22Rv1 (cell line): ENCODE measurements at regions not wholly inside any gene's neighbourhood (a gene's known extent, or its start where the extent isn't known, plus 50 kb on each side); places are given as distances from the start of the nearest gene placed in this dataset.

Source experiments
- CTCF ChIP-seq: fragments of 450-650 bp; IDR thresholded peaks from 2 replicates; pipeline ENCODE4 v1.5.1; 2017; ENCODE audit warnings: mild to moderate bottlenecking
- ZFX ChIP-seq: fragments of 450-650 bp; IDR thresholded peaks from 2 replicates; pipeline ENCODE4 v1.6.1; 2017; ENCODE audit warnings: antibody characterized with exemption, borderline replicate concordance

GRCh38 chr3:148265841-148266240 lies 431.9 kb upstream of the AGTR1 start:
- TF ChIP-seq CTCF, result no peak
- no peak for TF ChIP-seq ZFX
